ENCODE measurements at regions not wholly inside any gene's neighbourhood (a gene's known extent, or its start where the extent isn't known, plus 50 kb on each side); places are given as distances from the start of the nearest gene placed in this dataset.

DNA sequence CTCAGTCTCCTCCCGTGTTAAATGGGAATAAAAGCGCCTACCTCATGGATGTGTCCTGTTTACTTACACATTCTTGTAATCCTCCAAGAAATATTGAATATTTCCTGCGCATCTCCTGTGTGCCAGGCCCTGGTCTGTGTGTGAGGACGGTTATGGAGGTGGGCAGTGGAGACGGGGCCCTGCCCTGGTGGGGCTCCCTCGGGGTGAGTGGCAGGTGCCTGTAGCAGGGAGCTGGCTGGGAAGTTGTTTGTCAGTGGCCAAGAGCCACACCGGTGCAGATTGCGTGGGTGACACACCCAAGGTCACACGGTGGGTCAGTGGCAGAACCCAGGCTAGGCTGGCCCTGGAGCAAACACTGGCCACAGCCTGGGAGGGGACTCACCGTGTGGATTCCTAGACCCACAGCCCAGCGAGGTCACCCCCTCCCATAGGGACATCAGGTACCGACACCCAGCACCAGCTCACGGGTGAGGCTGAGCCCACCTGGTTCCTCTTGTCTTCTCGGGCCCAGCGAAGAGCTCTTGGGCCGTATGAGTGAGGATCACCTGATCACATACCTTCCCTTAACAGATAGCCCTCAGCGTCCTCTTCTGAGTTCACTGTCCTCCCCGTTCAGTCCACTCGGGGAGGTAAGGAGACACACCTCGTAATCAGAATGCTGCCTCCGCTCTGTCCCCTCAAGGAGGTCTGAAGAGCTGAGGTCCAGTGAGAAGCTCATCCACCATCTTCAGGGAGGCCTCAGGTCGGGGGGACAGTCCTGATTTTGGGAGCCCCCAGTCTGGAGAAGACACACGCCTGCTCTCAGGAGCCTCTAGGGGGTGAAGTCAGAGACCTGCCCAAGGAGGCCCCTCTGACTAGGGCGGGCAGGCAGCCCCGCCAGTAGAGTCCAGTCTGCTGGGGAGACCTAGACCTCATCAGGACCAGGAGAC is 349.6 kb downstream of the MATN1 start:
- TF ChIP-seq, protein P1, sequence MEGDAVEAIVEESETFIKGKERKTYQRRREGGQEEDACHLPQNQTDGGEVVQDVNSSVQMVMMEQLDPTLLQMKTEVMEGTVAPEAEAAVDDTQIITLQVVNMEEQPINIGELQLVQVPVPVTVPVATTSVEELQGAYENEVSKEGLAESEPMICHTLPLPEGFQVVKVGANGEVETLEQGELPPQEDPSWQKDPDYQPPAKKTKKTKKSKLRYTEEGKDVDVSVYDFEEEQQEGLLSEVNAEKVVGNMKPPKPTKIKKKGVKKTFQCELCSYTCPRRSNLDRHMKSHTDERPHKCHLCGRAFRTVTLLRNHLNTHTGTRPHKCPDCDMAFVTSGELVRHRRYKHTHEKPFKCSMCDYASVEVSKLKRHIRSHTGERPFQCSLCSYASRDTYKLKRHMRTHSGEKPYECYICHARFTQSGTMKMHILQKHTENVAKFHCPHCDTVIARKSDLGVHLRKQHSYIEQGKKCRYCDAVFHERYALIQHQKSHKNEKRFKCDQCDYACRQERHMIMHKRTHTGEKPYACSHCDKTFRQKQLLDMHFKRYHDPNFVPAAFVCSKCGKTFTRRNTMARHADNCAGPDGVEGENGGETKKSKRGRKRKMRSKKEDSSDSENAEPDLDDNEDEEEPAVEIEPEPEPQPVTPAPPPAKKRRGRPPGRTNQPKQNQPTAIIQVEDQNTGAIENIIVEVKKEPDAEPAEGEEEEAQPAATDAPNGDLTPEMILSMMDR (IDR thresholded peaks at IDR 0.05) = no peak
- no peak for TF ChIP-seq POLR2A (IDR thresholded peaks at IDR 0.05)
- TF ChIP-seq EP300 (IDR thresholded peaks at IDR 0.05) = no peak
